Stimulated activated CD8-positive, alpha-beta memory T cell treated with anti-CD3 and anti-CD28 coated beads, Interleukin-15, amount 100 ng/mL, for 1 hour (primary cell): ENCODE measurements at regions not wholly inside any gene's neighbourhood (a gene's known extent, or its start where the extent isn't known, plus 50 kb on each side); places are given as distances from the start of the nearest gene placed in this dataset.
"Not testable (repeated sequence)": the region's sequence is repeated elsewhere in the genome, so short reads cannot be mapped to it uniquely, and the experiment has no call there.

Experiments used
- DNase-seq: peaks from one replicate; pipeline ENCODE4 v3.0.0-alpha.2; 2020; ENCODE audit warnings: low read depth

- DNase-seq = no peak
These were observed 615.6 kb downstream of the CENPC start for GRCh38 chr4:66929748-66930147.

- not testable (repeated sequence) for DNase-seq
These were observed 616.4 kb downstream of the CENPC start for GRCh38 chr4:66928881-66929280.

GRCh38 chr4:66927937-66928336, 617.4 kb downstream of the CENPC start:
- no peak for DNase-seq

GRCh38 chr4:66926687-66927086, 618.6 kb downstream of the CENPC start:
- DNase-seq = no peak

GRCh38 chr4:66923081-66923865, 622.0 kb downstream of the CENPC start:
- DNase-seq = no peak

GRCh38 chr4:66921433-66921832, 623.9 kb downstream of the CENPC start:
- DNase-seq = no peak

GRCh38 chr4:66920514-66920913, 624.8 kb downstream of the CENPC start:
- DNase-seq = no peak

GRCh38 chr4:66911880-66912279, 633.4 kb downstream of the CENPC start:
- DNase-seq = no peak

- DNase-seq = no peak
These were observed 639.0 kb downstream of the CENPC start for GRCh38 chr4:66906314-66906713.

- DNase-seq = no peak
These were observed 645.8 kb downstream of the CENPC start for GRCh38 chr4:66899422-66900065.

- no peak for DNase-seq
These were observed 651.5 kb downstream of the CENPC start for GRCh38 chr4:66893807-66894206.

GRCh38 chr4:66887061-66887460, 658.2 kb downstream of the CENPC start:
- DNase-seq = no peak

- DNase-seq = no peak
These were observed 659.7 kb downstream of the CENPC start for GRCh38 chr4:66885501-66886165.

- no peak for DNase-seq
These were observed 668.4 kb downstream of the CENPC start for GRCh38 chr4:66876946-66877345.

- no peak for DNase-seq
These were observed 672.6 kb downstream of the CENPC start for GRCh38 chr4:66872661-66873060.

- DNase-seq = no peak
These were observed 681.8 kb downstream of the CENPC start for GRCh38 chr4:66863481-66863880.

- no peak for DNase-seq
These were observed 689.3 kb downstream of the CENPC start for GRCh38 chr4:66855956-66856355.

- DNase-seq = no peak
These were observed 691.5 kb downstream of the CENPC start for GRCh38 chr4:66853845-66854244.

GRCh38 chr4:66852843-66853242, 692.5 kb downstream of the CENPC start:
- DNase-seq = no peak

- no peak for DNase-seq
These were observed 695.7 kb downstream of the CENPC start for GRCh38 chr4:66849596-66849995.

- no peak for DNase-seq
These were observed 702.6 kb downstream of the CENPC start for GRCh38 chr4:66842724-66843088.

- DNase-seq = no peak
These were observed 703.1 kb downstream of the CENPC start for GRCh38 chr4:66842026-66842723.

GRCh38 chr4:66840178-66840577, 705.1 kb downstream of the CENPC start:
- DNase-seq = no peak
